OCI-LY1 (cell line): ENCODE measurements at regions not wholly inside any gene's neighbourhood (a gene's known extent, or its start where the extent isn't known, plus 50 kb on each side); places are given as distances from the start of the nearest gene placed in this dataset.

Source experiments
- EZH2 ChIP-seq: fragments of 200-600 bp; sonication (generic), shearing (Covaris generic); IDR thresholded peaks from 2 replicates; pipeline ENCODE4 v1.8.0; 2017; ENCODE audit warnings: borderline replicate concordance, mixed run types, mild to moderate bottlenecking, antibody characterized with exemption, low read length, moderate library complexity, mixed read lengths
- TF ChIP-seq, protein P1 (sequence below): fragments of 200-600 bp; sonication (generic), shearing (Covaris generic); IDR thresholded peaks from 2 replicates; pipeline ENCODE4 v1.5.1; 2017; ENCODE audit warnings: mild to moderate bottlenecking, antibody characterized with exemption, low read length, moderate library complexity, mixed read lengths

DNA sequence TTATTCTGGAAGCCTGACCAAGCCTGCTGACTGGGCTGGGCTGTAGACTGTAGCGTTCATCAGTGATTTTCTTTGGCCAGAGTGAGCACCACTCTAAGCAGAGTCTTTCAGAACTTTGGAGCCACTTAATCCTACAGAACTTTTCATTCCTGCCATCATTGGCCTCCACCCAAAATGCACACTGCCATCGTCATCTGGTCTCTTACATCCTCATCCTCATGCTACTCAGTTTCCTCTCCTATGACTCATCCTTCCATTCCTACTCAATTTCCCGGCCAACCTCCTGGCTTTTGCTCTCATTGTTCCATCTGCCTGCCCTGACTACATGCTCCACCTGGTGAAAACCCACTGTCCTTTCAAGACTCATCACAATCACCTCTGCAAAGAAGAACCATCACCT is 233.8 kb upstream of the USP25 start:
- TF ChIP-seq, protein P1, sequence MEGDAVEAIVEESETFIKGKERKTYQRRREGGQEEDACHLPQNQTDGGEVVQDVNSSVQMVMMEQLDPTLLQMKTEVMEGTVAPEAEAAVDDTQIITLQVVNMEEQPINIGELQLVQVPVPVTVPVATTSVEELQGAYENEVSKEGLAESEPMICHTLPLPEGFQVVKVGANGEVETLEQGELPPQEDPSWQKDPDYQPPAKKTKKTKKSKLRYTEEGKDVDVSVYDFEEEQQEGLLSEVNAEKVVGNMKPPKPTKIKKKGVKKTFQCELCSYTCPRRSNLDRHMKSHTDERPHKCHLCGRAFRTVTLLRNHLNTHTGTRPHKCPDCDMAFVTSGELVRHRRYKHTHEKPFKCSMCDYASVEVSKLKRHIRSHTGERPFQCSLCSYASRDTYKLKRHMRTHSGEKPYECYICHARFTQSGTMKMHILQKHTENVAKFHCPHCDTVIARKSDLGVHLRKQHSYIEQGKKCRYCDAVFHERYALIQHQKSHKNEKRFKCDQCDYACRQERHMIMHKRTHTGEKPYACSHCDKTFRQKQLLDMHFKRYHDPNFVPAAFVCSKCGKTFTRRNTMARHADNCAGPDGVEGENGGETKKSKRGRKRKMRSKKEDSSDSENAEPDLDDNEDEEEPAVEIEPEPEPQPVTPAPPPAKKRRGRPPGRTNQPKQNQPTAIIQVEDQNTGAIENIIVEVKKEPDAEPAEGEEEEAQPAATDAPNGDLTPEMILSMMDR: no peak
- no peak for TF ChIP-seq EZH2
